ENCODE measurements at regions not wholly inside any gene's neighbourhood (a gene's known extent, or its start where the extent isn't known, plus 50 kb on each side); places are given as distances from the start of the nearest gene placed in this dataset.

DNA sequence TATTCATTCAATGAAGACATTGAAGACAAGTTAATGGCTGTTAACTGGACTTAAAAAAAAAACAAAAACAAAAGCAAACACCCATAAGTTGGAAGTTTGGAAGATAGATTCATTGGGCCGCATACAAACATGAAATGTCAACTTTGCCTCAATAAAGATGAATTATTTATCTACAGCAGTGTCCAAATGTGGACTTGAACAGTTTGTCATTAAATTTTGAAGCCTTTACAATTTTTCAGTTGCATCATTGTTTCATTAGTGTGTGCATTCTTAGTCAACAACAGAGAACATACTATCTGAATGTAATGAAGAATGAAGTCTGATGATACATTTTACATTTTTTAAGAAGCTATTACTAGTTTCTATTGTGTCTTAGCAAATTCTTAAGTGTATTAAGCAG is 152.1 kb downstream of the SLIT2 start:
- no peak for DNase-seq (ENCODE audit: low read depth)

DNA sequence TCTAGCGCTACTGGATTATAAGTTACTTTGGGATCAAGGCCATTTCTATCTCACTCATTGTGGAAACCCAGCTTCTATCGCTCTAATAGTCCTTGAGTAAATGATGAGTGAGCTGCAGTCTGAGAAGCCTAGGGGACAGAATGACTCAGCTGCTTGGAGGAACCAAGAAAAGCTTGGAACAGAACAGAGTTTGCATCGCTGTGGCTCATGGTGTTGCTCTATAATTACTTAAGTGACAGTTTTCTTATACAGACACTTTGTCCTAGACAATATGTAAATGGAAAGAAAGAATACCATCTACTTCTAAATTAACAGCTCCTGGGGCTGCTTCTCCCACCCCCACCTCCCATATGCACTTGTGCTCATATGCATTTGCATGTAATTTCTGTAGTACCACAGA is 156.9 kb downstream of the SLIT2 start:
- no peak for DNase-seq (ENCODE audit: low read depth)

DNA sequence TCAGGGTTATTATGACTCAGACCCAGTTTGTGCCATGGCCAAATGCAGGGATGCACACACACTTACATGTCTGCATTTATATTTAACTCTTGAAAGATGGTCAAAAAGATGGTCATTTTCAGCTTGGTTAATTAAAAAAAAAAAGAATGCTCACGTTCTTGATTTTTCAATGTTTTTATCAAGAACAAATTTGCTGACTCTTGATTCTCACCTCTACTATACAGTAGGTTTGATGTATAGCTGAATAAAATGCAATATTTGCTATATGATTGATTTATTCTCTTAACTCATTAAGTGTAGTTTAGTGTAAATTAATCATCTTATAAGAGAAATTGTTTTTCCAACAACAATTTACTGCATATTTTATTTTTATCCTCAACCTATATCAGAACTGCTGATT is 160.4 kb downstream of the SLIT2 start:
- no peak for DNase-seq (ENCODE audit: low read depth)

DNA sequence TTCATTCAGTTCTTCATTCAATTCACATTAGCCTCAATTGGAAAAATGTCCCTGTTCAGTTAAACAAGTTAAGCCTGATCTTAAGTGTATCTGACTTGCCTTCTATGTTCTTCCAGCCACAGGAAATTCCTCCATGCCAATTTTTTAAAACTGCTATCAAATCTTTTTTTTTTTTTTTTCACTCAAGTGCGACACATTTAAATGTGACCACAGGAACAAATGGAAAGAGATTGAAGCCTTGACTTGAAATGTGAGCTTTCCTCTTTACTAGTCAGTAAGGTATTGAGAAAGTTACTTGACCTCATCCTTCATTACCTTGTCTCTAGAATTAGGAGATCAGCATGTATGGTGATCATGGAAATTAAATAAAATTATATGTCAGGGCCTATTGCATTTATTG is 165.1 kb downstream of the SLIT2 start:
- no peak for DNase-seq (ENCODE audit: low read depth)

DNA sequence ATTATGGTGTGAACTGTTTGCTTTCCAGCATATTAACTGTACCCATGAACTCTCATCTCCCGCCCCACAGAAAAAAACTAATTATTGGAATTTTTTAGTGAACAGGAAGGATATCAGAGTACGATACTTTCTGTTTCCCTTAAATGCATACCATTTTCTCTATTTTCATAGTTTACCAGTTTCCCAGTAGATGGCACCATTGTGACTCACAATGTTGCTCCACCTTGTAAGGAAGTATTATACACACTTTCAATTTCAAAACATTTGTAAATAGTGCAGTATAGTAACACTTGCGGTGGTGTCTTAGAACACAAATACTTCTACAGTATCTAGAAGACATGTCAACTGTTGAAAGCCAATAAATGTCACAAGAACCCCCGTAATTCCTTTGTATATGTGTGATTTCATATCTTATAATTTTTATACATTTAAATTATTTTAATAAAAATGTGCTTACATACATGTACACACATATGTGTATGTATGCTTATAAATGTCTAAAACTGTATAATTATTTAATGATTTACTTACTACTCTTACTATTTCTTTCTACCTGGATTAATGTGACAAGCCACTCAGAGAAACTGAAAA is 167.3 kb downstream of the SLIT2 start:
- DNase-seq (ENCODE audit: low read depth) = peak; percentile 23

DNA sequence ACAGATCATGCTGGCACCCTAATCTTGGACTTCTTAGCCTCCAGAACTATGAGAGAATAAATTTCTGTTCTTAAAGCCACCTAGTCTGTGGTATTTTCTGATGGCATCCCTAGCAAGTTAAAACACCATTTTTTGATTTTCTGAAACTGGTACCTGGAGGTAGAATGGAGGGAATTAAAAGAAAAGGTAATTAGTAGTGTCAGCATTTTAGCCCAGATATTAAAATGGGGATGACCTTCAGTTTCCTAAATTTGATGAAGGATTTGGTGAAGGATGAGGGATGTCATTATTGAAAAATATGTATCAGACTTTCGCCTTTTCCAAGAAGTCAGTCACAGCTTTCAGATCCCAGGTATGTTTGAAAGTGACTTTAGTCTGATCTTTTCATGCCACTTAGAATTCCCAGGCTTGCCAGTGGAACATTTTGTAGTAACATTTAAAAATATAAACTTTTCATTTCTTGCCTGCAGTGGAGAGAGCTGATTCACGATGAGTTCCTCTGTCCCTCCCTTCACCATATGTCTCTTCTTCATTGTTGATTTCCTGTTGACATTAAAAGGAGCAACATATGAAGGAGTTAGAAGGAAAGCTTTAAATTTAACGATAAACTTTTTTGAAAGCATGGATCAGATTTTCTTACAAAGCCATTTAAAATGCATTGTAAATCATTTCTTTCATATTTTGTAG is 169.4 kb downstream of the SLIT2 start:
- no peak for DNase-seq (ENCODE audit: low read depth)

DNA sequence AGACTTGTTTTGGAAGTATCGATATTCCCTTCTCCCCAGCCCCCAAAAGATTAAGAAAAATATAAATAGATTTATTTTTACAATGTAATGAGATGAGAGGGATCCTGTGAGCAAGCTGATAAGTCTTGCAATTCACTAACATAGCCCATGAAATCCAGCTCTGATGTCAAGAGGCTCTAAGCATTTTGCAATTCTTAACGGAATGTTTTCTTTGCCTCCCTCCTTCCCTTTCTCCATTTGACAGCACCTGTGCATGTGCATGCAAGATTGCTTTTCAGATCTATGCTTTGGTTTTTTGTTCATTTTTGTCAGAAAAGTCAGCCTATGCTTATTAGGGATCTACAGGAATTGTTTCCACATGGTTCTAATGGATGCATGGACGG is 169.9 kb downstream of the SLIT2 start:
- DNase-seq (ENCODE audit: low read depth) = no peak

DNA sequence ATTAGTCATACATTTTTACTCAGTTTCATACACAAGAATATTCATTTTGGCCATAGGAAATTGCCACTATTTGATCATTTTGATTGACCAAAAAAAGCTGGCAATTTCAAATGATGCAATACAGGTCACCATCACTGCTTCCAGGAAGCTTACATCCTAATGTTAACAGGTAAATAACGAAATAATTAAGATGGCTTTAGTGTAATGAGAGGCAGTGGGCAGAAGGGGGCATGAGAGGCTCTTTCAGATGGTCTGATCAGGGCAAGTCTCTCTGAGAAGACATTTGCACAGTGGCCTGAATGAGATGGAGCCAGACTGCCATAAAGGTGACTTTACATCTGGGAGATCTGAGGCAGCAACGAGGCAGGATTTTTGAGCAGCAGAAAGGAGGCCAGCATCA is 170.7 kb downstream of the SLIT2 start:
- no peak for DNase-seq (ENCODE audit: low read depth)

DNA sequence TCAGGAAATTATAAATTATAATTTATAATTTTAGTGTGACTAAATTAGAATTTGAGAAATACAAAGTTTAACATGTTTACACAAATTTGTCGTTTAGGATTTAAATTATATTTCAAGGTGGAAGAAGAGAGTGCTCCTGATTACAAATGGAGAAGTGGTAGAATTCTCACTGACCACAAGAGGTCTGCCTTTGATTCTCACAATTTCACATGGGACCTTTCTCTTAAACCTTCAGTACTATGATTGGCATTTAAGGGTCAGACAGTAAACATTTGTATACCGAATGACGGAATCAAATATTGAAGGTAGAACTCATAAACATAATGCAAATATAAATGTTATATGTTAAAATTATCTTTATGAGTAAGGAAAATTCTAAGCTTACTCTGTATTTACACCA is 171.7 kb downstream of the SLIT2 start:
- DNase-seq (ENCODE audit: low read depth) = no peak

DNA sequence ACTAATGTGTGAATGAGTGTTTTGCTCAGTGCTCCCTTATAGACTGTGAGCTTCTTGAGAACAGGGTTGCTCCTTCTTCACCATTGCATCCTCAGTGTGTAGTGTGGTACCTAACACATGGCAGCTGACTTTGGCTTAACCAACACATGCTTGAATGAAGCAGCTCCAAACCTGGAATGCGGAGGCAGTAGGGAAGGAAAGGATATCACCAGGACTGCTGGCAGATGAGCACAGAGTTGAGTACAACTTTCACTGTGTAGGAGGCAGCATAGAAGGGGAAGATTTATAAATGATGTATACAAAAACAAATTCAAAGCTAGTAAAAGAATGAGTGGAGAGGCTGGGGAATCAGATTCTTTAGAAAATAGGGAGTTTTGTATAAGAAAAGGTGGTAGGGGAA is 174.3 kb downstream of the SLIT2 start:
- no peak for DNase-seq (ENCODE audit: low read depth)

DNA sequence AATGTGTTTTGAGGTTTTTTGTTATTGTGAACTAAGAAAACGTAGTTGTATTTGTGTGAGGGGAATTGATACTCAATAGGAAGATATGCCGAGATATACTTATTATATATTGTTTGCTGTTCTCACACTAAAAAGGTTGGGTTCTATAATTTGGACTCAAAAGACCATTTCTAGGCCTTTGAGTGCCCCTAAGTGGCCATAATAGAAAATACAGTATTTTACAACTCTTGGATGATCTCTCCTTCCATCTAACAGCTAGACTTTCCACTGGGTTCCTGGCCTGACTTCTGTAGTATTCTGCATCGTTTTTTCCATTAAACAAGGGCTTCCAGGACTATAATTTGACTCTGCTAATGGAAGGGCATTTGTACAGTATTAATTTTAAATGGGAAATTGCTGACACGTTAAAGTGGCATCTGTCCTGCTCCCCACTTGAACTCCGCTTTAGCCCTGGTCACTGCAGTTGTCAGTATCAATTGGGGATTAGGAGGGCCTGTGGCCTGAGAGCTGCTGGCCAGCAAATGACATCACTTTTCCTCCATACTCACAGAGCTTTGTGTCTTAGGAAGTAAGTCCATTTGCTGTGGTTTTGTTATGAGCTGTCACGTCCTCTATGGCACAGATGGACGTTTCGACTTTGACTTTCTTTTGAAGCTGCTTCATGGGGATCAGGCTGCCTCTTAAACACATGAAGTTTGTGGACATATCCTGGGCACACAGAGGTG is 176.9 kb downstream of the SLIT2 start:
- no peak for DNase-seq (ENCODE audit: low read depth)

DNA sequence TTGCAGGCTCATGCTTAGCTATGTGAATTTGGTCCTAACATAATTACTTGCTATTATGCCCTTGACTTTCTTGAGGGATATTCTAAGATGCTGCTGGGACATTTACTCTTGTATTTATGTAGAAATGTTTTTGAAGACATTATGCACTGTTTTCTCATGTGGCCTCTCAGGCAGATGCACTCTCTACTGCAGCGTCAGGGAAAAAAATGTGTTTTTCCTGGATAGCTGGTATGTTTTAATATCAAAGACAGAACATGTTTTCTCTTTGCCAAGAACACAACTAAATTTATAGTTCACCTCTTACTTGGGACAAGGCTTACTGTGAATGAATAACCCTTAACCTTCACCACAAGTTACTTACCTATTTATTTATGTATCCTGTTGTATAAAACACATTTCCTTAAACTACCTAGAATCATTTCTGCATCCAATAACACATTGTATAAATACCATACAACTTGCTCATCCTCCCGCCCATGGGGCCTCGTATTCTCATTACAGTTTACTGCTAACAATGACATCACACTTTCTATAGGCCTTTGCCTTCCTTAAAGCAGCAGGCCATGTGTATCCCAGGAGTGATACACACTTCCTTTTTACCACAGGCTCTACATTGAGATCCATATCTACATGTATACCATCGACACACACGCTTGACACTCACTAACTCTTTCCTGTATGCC is 178.7 kb downstream of the SLIT2 start:
- no peak for DNase-seq (ENCODE audit: low read depth)

DNA sequence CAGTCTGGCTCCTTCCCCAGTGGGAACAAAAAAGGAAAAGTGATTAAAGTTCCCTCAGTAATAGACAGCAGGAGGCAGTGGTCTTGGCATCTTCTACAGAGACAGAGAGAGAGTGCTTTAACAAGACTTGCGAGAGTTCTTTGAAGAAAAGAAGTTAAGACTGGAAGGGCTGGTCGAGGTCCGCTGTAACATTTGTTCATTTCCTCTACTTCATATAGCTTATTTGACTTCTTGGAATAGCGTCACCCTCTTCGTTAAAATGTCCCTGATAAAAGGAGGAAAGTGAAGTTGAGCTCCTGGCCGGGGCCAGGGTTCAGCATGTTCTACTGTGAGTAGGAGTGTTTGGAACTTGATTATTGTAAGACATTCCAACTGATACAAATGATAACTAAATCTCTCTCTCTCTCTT is 179.8 kb downstream of the SLIT2 start:
- DNase-seq (ENCODE audit: low read depth) = no peak

DNA sequence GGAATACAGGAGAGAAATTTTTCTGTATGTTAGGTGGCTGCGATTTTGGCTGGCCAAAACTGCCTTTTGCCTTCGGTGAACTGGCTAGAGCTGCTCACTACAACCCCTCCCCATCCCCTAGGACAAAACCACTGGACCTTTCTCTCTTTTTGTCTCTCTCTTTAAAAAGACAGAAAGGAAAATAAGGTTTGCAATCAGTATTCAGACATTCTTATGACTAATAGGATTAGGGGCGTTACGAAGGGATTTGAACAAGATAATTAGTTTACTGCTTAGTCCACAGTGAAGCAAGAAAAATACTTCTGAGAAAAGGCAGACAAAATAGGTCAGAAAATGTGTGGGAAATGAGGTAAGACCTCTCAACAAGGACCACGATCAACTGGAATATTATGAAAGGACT is 180.4 kb downstream of the SLIT2 start:
- peak; percentile 38 for DNase-seq (ENCODE audit: low read depth)

DNA sequence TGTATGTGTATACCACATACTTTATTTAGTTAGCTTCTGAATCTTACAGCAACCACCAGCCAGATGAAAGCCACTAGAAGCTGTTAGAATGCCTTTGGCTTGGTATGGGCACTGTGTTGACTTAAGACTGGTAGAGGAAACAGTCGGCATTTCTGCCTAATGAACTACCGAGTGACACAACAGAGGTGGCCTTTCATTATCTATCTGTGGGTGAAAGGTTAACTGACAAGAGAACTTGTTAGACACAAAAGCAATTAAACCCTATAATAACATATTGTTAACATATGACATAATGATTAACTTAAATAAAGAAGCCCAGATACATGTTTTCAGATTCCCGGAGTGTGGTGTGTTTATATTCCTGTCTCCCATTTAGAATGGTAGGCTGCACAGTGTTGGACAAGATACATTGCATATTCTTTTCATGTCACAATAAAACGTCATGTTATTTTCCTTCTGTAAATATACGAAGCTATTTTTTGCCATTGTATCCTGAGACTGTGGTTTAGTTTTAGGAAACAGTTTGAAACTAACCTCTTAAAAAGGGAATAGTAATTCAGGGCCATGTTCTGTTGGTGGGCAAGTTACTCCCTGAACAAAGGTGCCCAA is 181.5 kb downstream of the SLIT2 start:
- DNase-seq (ENCODE audit: low read depth) = no peak

DNA sequence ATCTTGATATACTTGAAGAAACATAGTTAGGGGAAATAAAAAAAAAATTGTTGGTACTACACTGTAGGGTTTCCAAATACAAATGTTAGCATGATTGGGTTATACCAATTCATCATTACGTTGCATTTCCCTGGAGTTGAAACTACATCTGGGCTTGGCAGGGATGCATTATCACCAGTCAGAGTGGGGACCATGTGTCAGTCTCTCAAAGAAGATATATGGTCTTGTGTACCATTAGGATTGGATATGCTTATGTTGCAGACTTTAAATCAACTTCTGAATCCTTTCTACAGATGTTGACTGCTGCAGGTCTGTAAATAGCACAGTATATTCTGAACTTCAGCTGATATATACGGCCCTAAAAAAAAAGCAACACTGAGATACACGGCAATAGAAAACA is 188.5 kb downstream of the SLIT2 start:
- no peak for DNase-seq (ENCODE audit: low read depth)

DNA sequence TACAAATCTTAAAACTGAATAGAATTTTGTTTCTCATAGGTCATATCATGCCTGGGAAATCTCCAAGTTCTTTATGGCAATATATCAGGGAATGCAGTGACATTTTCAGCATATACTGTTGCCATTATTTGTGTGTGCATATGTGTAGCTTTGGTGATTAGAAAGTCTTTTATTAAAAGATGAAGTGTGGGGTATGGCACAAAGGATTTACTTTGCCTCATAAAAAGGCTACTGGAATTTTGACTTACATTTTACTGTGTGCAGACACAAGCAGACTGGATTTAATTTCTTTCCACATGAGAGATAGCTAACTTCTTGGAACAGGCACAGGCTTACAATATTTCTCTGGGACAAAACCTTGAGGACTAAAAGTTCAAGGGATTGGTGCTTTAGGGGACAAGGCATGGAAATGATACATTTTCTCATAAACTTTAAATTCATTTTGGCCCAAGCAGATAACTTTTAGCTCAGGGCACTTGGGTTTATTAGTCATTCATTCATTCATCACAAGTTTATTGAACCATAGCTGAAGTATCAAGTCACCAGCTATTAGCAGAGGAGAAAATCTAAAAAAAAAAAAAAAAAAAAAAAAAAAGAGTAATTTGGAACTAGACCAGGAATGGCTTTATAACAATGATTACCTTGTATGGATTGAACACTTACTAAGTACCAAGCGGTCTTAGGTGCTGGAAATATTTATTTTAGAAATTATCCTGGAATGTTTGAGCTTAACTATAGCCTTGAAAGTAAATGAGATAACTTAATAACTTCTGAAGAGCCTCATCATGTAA is 191.5 kb downstream of the SLIT2 start:
- no peak for DNase-seq (ENCODE audit: low read depth)

DNA sequence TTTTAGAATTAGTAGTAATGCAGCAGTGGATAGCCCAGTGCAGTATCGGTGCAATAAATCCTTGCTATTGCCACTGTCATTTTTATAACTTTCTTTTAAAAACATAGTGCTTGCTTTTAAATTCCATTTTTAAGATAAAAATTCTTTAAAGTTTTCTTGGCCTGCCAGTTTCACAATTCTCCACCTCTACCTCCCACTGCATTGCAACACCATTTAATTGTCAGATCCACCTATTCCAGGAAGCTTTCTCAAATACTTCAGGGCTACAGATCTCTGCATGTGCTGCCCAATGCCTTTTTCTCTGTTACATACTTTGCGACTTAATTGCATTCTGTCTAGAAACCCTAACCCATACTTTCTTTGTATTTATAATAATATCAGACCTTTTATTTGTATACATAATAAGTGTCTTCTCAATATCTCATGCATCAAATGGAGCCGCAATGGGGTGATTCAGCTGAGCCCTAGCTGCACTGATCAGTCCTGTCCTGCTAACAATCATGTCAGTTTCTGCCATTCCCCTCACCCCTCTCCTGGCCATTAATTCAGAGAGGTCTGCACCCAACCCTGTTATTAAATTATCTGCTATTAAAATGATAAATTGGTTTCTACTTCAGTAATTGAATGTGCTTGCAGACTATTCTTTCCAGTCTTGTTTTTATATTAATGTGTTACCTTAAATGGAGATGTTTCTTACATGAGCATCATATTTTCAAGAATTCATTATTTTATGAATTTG is 193.1 kb downstream of the SLIT2 start:
- DNase-seq (ENCODE audit: low read depth) = no peak

DNA sequence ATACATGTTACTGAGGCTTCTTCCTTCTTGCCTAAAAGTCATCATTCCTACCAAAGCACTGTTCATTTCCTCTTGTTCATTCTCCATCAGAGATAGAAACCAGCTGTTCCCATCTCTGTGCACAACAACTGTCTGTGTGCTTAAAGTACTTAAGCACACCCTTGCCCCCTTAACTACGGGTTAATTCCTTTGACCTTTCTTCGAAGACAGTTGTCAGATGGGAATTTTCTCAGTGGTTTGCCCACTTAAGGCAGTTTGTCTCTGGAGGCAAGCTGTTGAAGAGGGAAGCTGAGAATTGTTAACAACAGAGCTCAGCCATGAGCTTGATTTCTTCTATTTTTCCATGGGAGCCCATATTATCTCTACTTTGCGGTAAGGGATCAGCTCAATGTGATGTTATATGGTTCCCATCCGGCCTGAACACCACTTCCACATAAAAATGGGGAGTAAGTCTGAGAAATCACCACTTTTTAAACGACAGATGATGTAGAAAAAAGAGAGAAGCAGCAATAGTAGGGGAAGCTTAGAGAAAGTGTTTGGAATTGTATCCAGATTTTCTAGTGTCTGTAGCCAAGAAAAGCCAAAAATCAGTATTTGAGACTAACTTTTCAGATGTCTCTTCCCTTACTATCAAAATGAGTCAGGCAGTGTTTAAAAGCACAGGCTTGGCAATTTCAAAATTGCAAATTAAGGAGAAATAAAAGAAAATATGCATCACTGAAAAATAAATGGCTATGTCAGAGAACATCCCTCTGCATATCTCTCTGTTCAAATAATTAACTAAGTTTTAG is 194.4 kb downstream of the SLIT2 start:
- no peak for DNase-seq (ENCODE audit: low read depth)

DNA sequence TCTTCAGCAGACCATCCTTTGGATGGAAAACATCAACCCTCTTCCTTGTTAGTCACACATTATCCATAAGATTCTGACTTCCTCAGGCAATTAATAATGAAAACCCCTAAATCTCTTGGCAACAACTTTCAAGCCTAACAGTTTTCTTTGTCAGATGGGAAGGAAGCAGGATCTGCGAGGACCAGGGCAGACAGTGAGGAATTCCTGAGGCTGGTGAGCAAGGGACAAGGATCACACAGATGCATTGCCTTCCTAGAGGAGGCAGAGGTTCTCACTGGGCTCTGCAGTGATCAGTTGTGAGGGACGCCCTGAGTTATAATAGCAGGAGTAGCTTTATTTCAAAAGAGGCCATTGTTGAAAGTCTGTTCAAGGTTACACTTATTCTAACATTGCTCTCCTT is 195.4 kb downstream of the SLIT2 start:
- DNase-seq (ENCODE audit: low read depth) = no peak
